ENCODE measurements at regions not wholly inside any gene's neighbourhood (a gene's known extent, or its start where the extent isn't known, plus 50 kb on each side); places are given as distances from the start of the nearest gene placed in this dataset.

DNA sequence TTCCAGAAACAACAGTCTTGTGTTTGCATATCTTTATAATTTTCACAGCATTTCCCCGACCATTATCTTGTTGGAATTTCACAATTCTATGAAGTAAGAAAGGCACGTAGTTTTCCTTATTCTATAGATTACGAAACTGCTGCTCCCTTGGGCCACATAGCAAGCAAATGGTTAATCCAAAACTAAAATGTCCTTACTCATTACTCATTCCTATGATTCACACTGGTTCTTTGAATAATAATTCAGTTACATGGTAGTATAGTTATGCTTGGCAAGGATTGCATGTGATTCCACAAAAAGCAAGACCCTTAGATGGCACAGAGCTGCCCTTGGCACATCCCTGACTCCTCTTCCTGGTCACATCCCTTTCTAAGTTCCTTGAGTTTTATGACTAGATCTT, 51.2 kb downstream of the OR13H1 start:
- TF ChIP-seq, protein P1, sequence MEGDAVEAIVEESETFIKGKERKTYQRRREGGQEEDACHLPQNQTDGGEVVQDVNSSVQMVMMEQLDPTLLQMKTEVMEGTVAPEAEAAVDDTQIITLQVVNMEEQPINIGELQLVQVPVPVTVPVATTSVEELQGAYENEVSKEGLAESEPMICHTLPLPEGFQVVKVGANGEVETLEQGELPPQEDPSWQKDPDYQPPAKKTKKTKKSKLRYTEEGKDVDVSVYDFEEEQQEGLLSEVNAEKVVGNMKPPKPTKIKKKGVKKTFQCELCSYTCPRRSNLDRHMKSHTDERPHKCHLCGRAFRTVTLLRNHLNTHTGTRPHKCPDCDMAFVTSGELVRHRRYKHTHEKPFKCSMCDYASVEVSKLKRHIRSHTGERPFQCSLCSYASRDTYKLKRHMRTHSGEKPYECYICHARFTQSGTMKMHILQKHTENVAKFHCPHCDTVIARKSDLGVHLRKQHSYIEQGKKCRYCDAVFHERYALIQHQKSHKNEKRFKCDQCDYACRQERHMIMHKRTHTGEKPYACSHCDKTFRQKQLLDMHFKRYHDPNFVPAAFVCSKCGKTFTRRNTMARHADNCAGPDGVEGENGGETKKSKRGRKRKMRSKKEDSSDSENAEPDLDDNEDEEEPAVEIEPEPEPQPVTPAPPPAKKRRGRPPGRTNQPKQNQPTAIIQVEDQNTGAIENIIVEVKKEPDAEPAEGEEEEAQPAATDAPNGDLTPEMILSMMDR (IDR thresholded peaks at IDR 0.05; ENCODE audit: control extremely low read depth, extremely low read depth), result no peak
- Histone ChIP-seq H3K27me3 (ENCODE audit: control insufficient read depth in 3 of 3, insufficient read depth in 3 of 3, low read length in 2 of 3) (peaks cover 0 to 51% (median 19%) of the 10 kb centered on the region in 3 donors), H3K27ac (ENCODE audit: low read depth in 1 of 2, low read length in 1 of 2) (no peak overlapping the region), H3K9ac (ENCODE audit: insufficient read depth in 1 of 2, low read length in 2 of 2) (no peak overlapping the region), H3K9me3 (ENCODE audit: control insufficient read depth in 4 of 4, insufficient read depth in 3 of 4, low read length in 3 of 4) (peaks cover 0 to 2% (median 0%) of the 10 kb centered on the region in 4 donors), H3K4me3 (no peak overlapping the region), H3K4me1 (ENCODE audit: control insufficient read depth in 5 of 5, insufficient read depth in 5 of 5, low read length in 5 of 5) (no peaks in the 10 kb centered on the region), H3K36me3 (ENCODE audit: control insufficient read depth in 4 of 4, insufficient read depth in 4 of 4, low read length in 4 of 4) (no peaks in the 10 kb centered on the region)
- DNase-seq (no peak), ATAC-seq (ENCODE audit: insufficient read depth, low FRiP score) (no peak)
- 57 to 76% methylated on average over 3 of the region's 3 CpGs for WGBS, 2 donors

DNA sequence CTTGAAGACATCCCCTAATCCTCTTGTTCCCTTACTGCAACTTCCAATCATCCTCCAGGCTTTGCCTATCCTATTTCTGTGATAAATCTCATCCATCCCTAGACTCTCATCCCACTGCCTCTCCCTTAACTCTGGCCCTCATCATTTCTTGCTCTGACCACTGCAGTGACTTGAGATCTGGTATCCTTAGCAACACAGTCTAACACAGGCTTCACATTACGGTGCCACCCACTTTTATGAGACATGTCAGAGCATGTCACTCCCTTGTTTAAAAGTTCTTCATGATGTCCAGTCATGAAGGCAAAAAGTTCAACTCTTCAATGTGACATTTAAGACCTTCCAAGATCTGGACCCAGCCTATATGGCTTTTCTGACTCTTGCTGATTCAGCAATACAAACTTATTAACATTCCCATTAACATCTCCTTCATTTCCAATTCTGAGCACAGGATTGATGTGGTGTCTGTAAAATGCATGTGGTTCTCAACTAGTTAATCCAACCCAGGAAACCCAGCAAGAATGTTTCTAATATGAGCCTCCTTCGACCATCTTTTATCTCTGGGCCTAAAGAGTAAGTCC, 64.0 kb downstream of the OR13H1 start:
- Histone ChIP-seq H3K4me1 (ENCODE audit: control insufficient read depth in 5 of 5, insufficient read depth in 5 of 5, low read length in 5 of 5) (no peaks in the 10 kb centered on the region), H3K27me3 (ENCODE audit: control insufficient read depth in 3 of 3, insufficient read depth in 3 of 3, low read length in 2 of 3) (peaks cover 0 to 56% (median 34%) of the 10 kb centered on the region in 3 donors), H3K9ac (ENCODE audit: insufficient read depth in 1 of 2, low read length in 2 of 2) (no peak overlapping the region), H3K9me3 (ENCODE audit: control insufficient read depth in 4 of 4, insufficient read depth in 3 of 4, low read length in 3 of 4) (peaks cover 0 to 2% (median 0%) of the 10 kb centered on the region in 4 donors), H3K36me3 (ENCODE audit: control insufficient read depth in 4 of 4, insufficient read depth in 4 of 4, low read length in 4 of 4) (no peaks in the 10 kb centered on the region), H3K4me3 (no peak overlapping the region), H3K27ac (ENCODE audit: low read depth in 1 of 2, low read length in 1 of 2) (no peak overlapping the region)
- WGBS, 2 donors, result 55 to 89% methylated on average over 2 of the region's 2 CpGs
- no peak for DNase-seq
- TF ChIP-seq, protein P1 (IDR thresholded peaks at IDR 0.05; ENCODE audit: control extremely low read depth, extremely low read depth), result no peak
- no peak for ATAC-seq (ENCODE audit: insufficient read depth, low FRiP score)

DNA sequence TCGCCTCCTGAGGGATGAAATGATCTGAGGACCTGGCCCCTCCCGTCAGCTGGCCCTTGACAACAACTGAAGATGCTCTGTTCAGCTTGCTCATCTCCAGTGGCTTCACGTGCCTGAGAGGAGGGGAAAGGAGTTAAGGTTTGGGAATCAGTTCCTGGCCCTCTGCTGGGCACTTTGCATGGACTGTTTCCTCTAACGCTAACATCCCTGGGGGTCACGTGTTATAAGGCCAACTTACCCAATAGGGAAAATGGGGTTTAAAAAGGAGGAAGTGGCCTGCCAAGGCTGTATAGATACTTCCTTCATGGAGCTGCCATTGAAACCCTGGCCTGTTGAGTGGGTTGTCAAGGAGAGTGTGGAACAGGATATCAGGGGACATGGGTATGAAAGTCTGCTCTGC, 65.6 kb downstream of the OR13H1 start:
- DNase-seq (no peak), ATAC-seq (ENCODE audit: insufficient read depth, low FRiP score) (no peak)
- H3K36me3 ChIP-seq (ENCODE audit: control insufficient read depth in 4 of 4, insufficient read depth in 4 of 4, low read length in 4 of 4), result no peaks in the 10 kb centered on the region
- TF ChIP-seq, protein P1 (IDR thresholded peaks at IDR 0.05; ENCODE audit: control extremely low read depth, extremely low read depth), result no peak
- H3K27ac ChIP-seq (ENCODE audit: low read depth in 1 of 2, low read length in 1 of 2), result no peak overlapping the region
- WGBS, 2 donors, result 47 to 78% methylated on average over 4 to 5 of the region's 5 CpGs
- no peak overlapping the region for H3K9ac ChIP-seq (ENCODE audit: insufficient read depth in 1 of 2, low read length in 2 of 2)
- peaks cover 0 to 63% (median 42%) of the 10 kb centered on the region in 3 donors for H3K27me3 ChIP-seq (ENCODE audit: control insufficient read depth in 3 of 3, insufficient read depth in 3 of 3, low read length in 2 of 3)
- peaks cover 0 to 2% (median 0%) of the 10 kb centered on the region in 4 donors for H3K9me3 ChIP-seq (ENCODE audit: control insufficient read depth in 4 of 4, insufficient read depth in 3 of 4, low read length in 3 of 4)
- no peaks in the 10 kb centered on the region for H3K4me1 ChIP-seq (ENCODE audit: control insufficient read depth in 5 of 5, insufficient read depth in 5 of 5, low read length in 5 of 5)
- no peak overlapping the region for H3K4me3 ChIP-seq

DNA sequence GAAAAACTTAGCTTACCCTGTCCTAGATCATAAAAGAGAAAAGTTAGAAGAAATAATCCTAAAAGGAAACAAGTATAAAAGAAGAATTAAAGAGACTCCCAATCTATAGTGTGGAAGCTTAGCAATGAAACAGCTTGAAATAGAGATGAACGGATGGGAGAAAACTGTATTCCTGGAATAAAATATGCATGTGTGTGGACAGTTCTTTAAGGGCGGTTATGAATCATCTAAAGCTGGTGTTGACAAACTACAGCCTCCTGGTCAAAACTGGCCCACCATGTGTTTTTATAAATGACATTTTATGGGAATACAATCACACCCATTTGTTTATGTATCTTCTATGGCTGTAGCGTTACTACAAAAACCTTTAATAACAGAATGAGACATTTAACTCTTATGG, 69.4 kb downstream of the OR13H1 start:
- 69 to 94% methylated on average over 3 of the region's 3 CpGs for WGBS, 2 donors
- Histone ChIP-seq H3K4me1 (ENCODE audit: control insufficient read depth in 5 of 5, insufficient read depth in 5 of 5, low read length in 5 of 5) (no peaks in the 10 kb centered on the region), H3K9ac (ENCODE audit: insufficient read depth in 1 of 2, low read length in 2 of 2) (no peak overlapping the region), H3K4me3 (no peak overlapping the region), H3K27ac (ENCODE audit: low read depth in 1 of 2, low read length in 1 of 2) (no peak overlapping the region), H3K9me3 (ENCODE audit: control insufficient read depth in 4 of 4, insufficient read depth in 3 of 4, low read length in 3 of 4) (peaks cover 0 to 2% (median 0%) of the 10 kb centered on the region in 4 donors), H3K27me3 (ENCODE audit: control insufficient read depth in 3 of 3, insufficient read depth in 3 of 3, low read length in 2 of 3) (peaks cover 0 to 65% (median 48%) of the 10 kb centered on the region in 3 donors), H3K36me3 (ENCODE audit: control insufficient read depth in 4 of 4, insufficient read depth in 4 of 4, low read length in 4 of 4) (no peaks in the 10 kb centered on the region)
- DNase-seq (no peak), ATAC-seq (ENCODE audit: insufficient read depth, low FRiP score) (no peak)
- TF ChIP-seq, protein P1 (IDR thresholded peaks at IDR 0.05; ENCODE audit: control extremely low read depth, extremely low read depth), result no peak
